HG02759 (cell line): ENCODE measurements at regions not wholly inside any gene's neighbourhood (a gene's known extent, or its start where the extent isn't known, plus 50 kb on each side); places are given as distances from the start of the nearest gene placed in this dataset.

Experiments used
- ATAC-seq: cut with Tn5 transposase; IDR thresholded peaks from one replicate; pipeline ENCODE4 v1.9.1; 2021; ENCODE audit warnings: mild to moderate bottlenecking, moderate library complexity; ENCODE audit not compliant: unreplicated experiment

- no peak for ATAC-seq
Measured at GRCh38 chr11:76277298-76278175, 71.2 kb upstream of the WNT11 start.

- no peak for ATAC-seq
Measured at GRCh38 chr11:76276781-76277155, 70.5 kb upstream of the WNT11 start.

GRCh38 chr11:76276046-76276780 lies 69.9 kb upstream of the WNT11 start:
- ATAC-seq: no peak

- no peak for ATAC-seq
Measured at GRCh38 chr11:76275446-76275845, 69.1 kb upstream of the WNT11 start.

GRCh38 chr11:76271068-76271467 lies 64.8 kb upstream of the WNT11 start:
- ATAC-seq: no peak

GRCh38 chr11:76270389-76270788 lies 64.1 kb upstream of the WNT11 start:
- ATAC-seq: no peak

GRCh38 chr11:76269661-76270261 lies 63.5 kb upstream of the WNT11 start:
- ATAC-seq: no peak

GRCh38 chr11:76269247-76269646 lies 62.9 kb upstream of the WNT11 start:
- ATAC-seq: no peak

- no peak for ATAC-seq
Measured at GRCh38 chr11:76268498-76268897, 62.2 kb upstream of the WNT11 start.

- no peak for ATAC-seq
Measured at GRCh38 chr11:76267556-76267955, 61.3 kb upstream of the WNT11 start.

GRCh38 chr11:76266286-76267100 lies 60.2 kb upstream of the WNT11 start:
- ATAC-seq: no peak

- no peak for ATAC-seq
Measured at GRCh38 chr11:76265771-76266241, 59.5 kb upstream of the WNT11 start.

GRCh38 chr11:76263657-76264056 lies 57.4 kb upstream of the WNT11 start:
- ATAC-seq: no peak

- ATAC-seq: no peak
Measured at GRCh38 chr11:76263166-76263565, 56.9 kb upstream of the WNT11 start.

GRCh38 chr11:76260296-76260925 lies 54.1 kb upstream of the WNT11 start:
- ATAC-seq: no peak

GRCh38 chr11:76259299-76259908 lies 53.1 kb upstream of the WNT11 start:
- ATAC-seq: no peak

- no peak for ATAC-seq
Measured at GRCh38 chr11:76257074-76257719, 50.9 kb upstream of the WNT11 start.

- ATAC-seq: no peak
Measured at GRCh38 chr11:76256448-76256847, 50.1 kb upstream of the WNT11 start.
